PFSK-1 (cell line): ENCODE measurements at regions not wholly inside any gene's neighbourhood (a gene's known extent, or its start where the extent isn't known, plus 50 kb on each side); places are given as distances from the start of the nearest gene placed in this dataset.

ENCODE experiments used
- POLR2AphosphoS5 ChIP-seq: IDR thresholded peaks from 2 replicates; pipeline ENCODE4 v1.6.1; 2012; ENCODE audit warnings: low read depth, mild to moderate bottlenecking, control low read depth, low read length, moderate library complexity
- REST ChIP-seq, 2 experiments: IDR thresholded peaks; 2 replicates each; pipeline versions ENCODE4 v1.6.1 to v1.8.0; 2011 to 2012; ENCODE audit warnings: low read depth in 2 of 2, low read length in 2 of 2, control low read depth in 1 of 2, inconsistent platforms in 1 of 2, mild to moderate bottlenecking in 1 of 2, moderate library complexity in 1 of 2; ENCODE audit not compliant: insufficient read depth in 1 of 2
- TAF1 ChIP-seq: IDR thresholded peaks from 2 replicates; pipeline ENCODE4 v1.6.1; 2012; ENCODE audit warnings: low read length, control low read depth, borderline replicate concordance; ENCODE audit not compliant: insufficient read depth

- TF ChIP-seq TAF1, result no peak
- no peak for TF ChIP-seq POLR2AphosphoS5
- no peak for TF ChIP-seq REST (IDR thresholded peaks at IDR 0.05; ENCODE audit: insufficient read depth in 1 of 2, low read depth in 2 of 2, low read length in 2 of 2)
These were observed 132.8 kb upstream of the ALDH1B1 start for GRCh38 chr9:38259519-38260218.
